HG03159 (cell line): ENCODE measurements at regions not wholly inside any gene's neighbourhood (a gene's known extent, or its start where the extent isn't known, plus 50 kb on each side); places are given as distances from the start of the nearest gene placed in this dataset.

Source experiments
- ATAC-seq: cut with Tn5 transposase; IDR thresholded peaks from one replicate; pipeline ENCODE4 v1.9.1; 2021; ENCODE audit warnings: mild to moderate bottlenecking, moderate library complexity; ENCODE audit not compliant: unreplicated experiment

DNA sequence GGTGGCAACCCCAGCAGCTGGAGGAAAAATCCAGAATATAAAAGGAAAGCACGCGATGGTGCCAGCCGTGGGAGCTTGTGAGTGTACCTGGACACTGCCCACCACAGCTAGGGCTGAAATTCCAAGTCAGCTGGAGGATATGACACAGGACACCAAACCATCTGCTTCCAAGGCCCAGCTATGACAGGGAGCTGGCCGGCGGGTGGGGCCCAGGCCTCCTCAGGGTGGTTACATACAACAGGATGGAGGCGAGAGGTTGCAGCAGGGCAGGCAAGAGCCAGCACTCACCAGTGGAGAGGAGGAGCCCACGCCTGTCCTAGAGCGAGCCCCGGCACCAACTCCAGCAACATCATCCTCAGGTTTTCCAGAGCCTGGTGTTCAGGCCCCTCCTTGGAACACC, 163.2 kb upstream of the RPL38 start:
- ATAC-seq: no peak

DNA sequence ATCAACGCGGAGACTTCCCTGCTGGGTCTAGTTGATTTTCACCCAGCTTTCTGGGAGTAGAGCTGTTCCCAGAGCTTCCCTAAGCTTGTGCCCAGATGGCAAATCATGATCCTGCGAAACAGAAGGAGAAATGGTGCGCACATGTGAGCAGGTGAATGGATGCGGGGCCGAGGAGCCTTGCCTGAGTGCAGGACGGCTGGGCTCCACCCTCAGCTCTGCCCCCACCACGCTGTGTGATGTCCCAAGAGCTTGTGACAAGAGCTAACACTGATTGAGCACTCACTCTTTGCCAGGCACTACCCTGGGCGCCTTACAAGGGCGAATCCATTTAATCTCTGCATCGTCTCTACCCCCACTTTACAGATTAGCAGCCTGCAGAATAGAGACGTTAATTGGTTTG, 162.7 kb upstream of the RPL38 start:
- ATAC-seq: no peak

DNA sequence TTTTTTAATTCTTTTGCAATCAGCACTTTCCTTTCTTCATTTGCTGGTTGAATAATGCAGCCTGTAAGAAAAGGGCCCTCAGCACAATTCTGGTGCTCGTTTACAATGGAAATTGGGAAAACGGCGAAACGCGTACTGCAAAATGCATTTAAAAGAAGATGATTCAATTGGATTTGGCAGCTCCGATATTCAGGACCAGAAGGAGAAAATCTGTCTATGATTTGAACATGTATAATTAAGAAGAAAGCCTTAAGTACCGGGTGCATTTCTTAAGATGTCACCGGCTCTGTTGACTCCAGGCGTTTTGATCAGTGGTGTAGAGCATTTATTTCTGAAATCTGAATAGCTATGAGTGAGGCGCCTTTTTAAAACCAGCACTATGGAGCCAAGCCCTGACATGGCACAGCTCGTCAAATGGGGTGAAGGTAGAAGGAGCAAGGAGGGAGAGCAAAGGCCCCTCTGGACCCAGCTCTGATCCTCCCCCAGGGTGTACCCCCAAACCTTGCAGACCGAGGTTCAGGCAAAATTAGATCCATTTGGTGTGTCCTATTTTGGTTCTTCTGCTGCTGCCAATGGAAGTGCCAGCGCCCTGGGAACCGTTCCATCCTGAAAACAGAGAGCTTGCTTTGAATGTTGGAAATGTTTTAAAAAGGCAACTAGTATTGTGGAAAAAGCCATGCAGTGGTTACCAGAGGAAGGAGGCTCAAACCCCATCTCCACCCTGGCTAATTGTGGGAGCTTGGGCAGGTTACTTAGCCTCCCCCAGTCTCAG, 161.4 kb upstream of the RPL38 start:
- ATAC-seq: no peak

DNA sequence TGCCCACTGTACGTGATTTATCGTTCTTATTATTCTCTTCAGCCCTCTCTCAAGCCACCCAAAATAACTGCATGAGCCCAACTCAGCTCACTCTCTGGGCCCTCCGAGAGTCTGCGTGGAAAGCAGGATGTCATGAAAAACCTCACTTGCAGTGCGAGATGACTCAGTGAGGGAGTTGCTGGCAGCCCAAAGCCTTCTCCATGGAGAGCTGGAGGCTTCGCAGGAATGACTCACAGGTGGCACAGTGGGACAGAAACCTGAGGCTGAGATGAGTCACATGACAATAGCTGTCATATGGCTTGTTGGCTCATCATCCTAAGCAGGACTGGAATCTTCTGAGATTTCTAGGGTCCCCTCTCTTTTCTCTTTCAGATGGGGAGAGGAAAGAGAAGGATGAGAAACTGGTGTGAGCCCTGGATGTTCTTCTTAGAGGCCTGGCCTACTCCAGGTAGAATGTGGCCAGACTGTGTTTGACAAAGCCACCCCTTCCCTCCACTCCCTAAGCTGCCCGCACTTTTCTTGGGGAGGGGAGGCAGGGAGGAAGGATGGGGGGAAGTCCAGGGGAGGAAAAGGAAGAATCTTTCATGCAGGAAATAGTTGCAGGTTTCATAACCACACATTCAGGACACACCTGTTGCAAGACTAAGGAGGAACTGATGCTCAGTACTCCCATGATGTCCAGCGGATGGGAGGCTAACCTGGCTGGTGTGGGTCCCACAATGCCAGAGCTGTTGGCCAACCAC, 160.6 kb upstream of the RPL38 start:
- no peak for ATAC-seq

DNA sequence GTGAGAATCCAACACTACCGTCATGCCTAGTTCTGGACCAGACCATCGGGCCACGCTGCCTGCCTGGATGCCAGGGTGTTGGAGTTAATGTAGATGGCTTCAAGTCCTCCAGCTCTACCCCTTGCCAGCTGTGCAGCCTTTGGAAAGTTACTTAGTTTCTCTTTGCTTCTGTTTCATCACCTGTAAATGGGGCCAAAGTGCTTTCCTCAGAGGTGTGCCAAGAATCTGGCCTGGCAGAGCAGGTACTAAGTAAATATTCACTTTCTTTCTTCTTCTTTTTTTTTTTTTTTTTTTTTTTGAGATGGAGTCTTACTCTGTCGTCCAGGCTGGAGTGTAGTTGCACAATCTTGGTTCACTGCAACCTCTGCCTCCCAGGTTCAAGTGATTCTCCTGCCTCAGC, 159.5 kb upstream of the RPL38 start:
- ATAC-seq: no peak

GRCh38 chr17:74045608-74046280, 157.7 kb upstream of the RPL38 start:
- ATAC-seq: no peak

DNA sequence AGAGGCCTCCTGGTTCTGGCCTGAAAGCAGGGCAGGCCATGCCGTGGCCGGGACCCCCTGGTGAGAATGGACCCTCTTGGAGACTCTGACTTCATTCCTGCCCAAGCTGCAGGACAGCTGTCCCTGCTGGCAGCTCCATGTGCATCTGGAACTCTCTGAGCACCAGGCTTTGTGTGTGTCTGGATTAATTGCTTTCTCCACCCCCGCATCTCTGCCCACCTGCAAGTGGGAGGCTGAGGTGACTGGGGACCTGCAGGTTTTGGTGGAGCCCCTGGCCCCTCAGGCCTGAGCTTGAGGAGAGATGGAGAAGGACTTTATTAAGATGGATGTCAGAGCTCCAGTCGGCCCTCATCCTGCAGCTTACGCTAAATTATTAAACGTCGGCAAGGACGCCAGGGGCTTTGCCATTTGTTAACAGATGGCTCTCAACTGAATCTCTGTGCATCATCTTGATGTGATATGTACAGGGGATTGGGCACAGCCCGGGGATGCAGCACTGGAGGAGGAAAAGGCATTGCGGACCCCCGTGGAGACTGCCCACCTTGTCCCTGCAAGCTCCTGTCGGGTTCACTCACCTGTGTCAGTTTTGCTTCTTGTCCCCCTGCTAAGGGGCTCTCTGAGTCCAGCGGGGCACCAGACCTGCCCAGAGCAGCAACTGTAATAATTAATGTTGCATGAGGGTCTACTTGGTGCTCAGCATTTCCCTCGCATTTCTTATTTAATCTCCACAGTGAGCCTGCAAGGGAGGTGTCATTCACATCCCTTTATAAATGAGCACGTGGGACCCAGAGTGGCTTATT, 154.1 kb upstream of the RPL38 start:
- no peak for ATAC-seq

- ATAC-seq: no peak
Observed at GRCh38 chr17:74049967-74050458, 153.5 kb upstream of the RPL38 start.

GRCh38 chr17:74051348-74051747, 152.1 kb upstream of the RPL38 start:
- no peak for ATAC-seq

DNA sequence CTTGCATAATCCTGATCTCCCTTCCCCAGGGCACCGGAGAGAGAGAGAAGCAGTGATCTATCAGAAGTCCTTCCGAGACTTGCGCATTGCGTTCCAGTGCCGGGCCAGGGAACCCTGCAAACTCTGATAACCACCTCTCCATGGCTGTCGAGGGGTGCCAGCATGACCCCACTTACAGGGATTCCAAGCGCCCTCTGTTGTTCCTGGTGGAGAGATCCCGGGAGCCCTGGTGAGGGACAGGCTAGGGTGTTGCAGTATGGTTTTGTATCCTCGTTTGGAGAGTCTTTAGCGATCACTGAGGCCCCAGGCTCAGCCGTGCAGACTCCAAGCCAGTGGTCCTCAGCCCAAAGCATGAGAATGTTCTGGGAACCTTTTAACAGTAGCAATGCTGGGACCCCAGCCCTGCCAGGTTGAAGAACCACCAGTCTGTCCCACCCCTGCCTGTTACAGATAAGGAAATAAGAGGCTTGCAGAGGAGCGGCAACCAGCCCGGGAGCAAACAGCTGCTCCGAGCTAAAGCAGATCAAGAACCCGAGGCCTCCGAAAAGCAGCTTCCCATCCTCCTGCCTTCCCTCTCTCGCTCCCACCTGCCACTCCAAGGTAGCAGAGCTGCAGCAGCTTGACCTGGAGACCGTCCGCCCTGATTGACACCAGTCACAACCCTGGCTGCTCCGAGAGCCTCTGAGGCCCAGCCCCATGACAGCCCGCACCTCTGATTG, 150.3 kb upstream of the RPL38 start:
- ATAC-seq: no peak

GRCh38 chr17:74053712-74054078, 149.8 kb upstream of the RPL38 start:
- ATAC-seq: no peak

- no peak for ATAC-seq
Observed at GRCh38 chr17:74054249-74054648, 149.2 kb upstream of the RPL38 start.

- ATAC-seq: no peak
Observed at GRCh38 chr17:74055508-74056160, 147.8 kb upstream of the RPL38 start.

DNA sequence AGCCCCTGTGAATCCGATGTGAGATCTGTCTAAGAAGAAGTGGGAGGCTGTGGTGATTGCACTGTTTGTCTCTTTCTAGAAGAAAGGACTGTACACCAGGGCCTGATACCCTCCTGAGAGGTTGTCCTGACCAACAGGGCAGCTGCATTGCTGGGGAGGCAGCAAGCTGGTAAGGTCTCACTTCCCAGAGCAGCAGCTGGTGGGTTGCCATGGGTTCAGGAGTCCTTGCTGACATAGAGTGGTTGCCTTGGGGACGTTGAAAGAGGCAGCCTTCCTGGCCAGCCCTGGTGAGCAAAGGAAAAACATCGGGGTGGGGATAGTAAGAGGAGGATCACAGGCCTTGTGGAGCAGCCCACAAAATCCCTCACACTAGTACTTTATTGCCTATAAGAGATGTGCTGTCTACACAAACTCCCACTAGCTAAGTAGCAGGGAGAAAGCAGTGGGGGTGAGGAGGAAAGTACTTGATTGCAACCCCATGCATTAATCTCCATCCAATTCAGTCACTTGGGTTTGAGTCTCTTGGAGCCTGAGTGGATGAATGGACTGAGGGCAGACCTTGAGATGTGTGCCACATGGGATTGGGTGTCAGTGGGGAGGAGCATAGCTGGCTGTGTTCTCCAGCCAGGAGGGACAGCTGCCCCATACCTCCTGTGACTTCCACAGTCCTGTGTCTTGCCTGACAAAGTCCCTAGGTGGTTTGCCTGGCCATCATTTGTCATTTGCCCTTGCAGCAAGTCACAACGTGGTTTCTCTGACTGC, 143.8 kb upstream of the RPL38 start:
- no peak for ATAC-seq

DNA sequence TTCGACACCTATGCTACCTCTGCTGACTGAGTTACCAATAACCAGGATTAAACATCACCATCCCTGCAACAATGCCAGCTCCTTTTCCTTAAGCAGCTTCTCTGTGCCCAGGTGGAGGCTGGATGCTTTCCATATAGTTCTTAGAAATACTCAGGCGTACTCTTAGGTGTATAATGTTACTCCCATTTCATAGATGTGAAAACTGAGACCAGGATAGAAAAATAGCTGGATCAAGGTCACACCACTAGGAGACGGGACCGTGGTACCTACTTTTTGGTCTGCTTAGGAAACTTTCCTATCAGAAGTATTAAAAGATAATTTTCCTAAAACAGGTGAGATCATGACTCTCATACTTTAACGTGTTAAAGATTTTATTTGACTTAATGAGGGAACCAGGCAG, 141.7 kb upstream of the RPL38 start:
- no peak for ATAC-seq

DNA sequence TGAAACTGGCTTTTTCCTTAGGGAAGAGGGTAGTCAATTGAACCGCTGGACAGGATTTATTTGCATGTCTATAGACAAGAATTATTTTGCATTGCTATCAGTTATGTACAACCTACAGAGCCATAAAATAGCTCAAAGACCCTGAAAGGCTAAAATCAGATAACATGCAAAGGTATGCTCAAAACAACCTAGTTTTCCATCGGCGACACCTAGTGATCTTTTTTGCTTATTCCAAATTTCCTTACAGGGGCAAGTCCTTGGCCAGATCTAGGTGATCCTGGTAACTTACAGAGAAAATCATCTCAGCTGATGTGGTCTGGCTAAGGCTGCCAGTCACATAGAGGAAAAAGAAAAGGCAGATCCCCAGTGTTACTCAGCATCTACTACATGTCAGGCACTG, 141.2 kb upstream of the RPL38 start:
- no peak for ATAC-seq

- no peak for ATAC-seq
Observed at GRCh38 chr17:74063439-74063838, 140.0 kb upstream of the RPL38 start.

DNA sequence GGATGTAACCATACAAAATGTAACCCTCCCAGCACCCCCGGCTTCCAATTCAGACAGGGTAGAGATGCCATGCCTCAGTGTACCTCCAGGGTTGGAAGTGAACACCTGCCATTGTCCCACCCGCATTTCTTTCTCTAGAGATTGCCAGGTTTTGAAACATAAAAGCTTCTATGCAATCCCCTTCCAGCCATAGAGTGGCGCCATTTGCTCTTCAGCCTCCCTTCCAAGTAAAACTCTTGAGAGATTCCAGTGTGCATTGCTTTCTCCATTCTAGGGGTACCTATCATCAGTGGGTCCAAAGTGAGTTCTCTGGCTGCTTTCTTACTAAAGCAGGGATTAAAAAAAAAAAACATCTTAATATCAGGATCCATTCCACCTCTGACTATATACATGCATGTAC, 133.1 kb upstream of the RPL38 start:
- no peak for ATAC-seq

- no peak for ATAC-seq
Observed at GRCh38 chr17:74070998-74071679, 132.3 kb upstream of the RPL38 start.
